ENCODE measurements at regions not wholly inside any gene's neighbourhood (a gene's known extent, or its start where the extent isn't known, plus 50 kb on each side); places are given as distances from the start of the nearest gene placed in this dataset.

DNA sequence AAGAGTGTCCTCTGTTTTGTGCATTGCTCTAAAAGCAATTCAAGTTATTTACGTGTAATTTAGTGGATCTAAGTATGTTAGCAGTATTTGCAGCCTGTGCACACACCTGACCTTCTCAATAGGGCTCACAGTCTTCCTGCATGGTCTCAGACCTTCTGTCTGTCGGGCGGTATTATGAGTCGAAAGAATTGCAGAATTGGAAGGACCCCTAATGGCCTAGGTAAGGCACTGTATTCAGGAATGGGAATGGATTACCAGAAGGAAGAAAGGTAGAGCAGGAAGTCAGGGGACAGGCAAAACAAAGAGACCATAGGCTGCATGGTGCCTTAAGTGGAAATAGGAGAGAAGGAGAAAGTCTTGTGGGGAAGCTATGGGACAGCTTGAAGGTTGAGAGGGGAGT lies 341.6 kb downstream of the VRK1 start:
- Histone ChIP-seq H3K79me2 (ENCODE audit: control insufficient read depth, insufficient read depth, low read length) (no peaks in the 10 kb centered on the region), H2AFZ (ENCODE audit: low read depth, low read length) (no peak overlapping the region), H3K36me3 (ENCODE audit: control insufficient read depth in 2 of 2, extremely low read depth in 1 of 2, insufficient read depth in 2 of 2, low read length in 2 of 2) (no peaks in the 10 kb centered on the region), H3K9me1 (replicated peaks; ENCODE audit: control insufficient read depth, extremely low read depth, insufficient read depth, low read length) (no peaks in the 10 kb centered on the region), H3K27me3 (ENCODE audit: control insufficient read depth in 2 of 2, insufficient read depth in 2 of 2, low read length in 2 of 2) (no peaks in the 10 kb centered on the region), H3K4me3 (replicated peaks in 1 of 3; ENCODE audit: insufficient read depth in 1 of 3, low read depth in 1 of 3, low read length in 3 of 3) (no peak overlapping the region), H3K9me3 (replicated peaks; ENCODE audit: control insufficient read depth, insufficient read depth, low read length) (peaks cover 3% of the 10 kb centered on the region), H3K9ac (replicated peaks; ENCODE audit: extremely low read depth, insufficient read depth, low read length) (no peak overlapping the region), H3K27ac (ENCODE audit: insufficient read depth, low read depth, low read length) (no peak overlapping the region), H3K4me2 (ENCODE audit: insufficient read depth, low read length) (no peak overlapping the region), H3K4me1 (ENCODE audit: control insufficient read depth, extremely low read depth, insufficient read depth, low read length) (no peaks in the 10 kb centered on the region), H4K20me1 (replicated peaks; ENCODE audit: control insufficient read depth, extremely low read depth, insufficient read depth, low read length) (no peaks in the 10 kb centered on the region)
- intact Hi-C loops (cut with micrococcal nuclease) = no loop called here
- ChIA-PET POLR2A (no interaction called here), CTCF (no interaction called here)
- DNase-seq (ENCODE audit: low read depth, low spot score) = no peak
- no peak for TF ChIP-seq POLR2A (IDR thresholded peaks at IDR 0.05; ENCODE audit: low read depth, low read length)
- no peak for TF ChIP-seq JUN (IDR thresholded peaks at IDR 0.05; ENCODE audit: borderline replicate concordance, insufficient read depth, insufficient read length, low read depth)
- TF ChIP-seq MYC (IDR thresholded peaks at IDR 0.05; ENCODE audit: low read depth, low read length) = no peak
- no peak for TF ChIP-seq GATA2 (IDR thresholded peaks at IDR 0.05; ENCODE audit: insufficient read depth, insufficient read length, low read depth, low read length)
- TF ChIP-seq, protein P1, sequence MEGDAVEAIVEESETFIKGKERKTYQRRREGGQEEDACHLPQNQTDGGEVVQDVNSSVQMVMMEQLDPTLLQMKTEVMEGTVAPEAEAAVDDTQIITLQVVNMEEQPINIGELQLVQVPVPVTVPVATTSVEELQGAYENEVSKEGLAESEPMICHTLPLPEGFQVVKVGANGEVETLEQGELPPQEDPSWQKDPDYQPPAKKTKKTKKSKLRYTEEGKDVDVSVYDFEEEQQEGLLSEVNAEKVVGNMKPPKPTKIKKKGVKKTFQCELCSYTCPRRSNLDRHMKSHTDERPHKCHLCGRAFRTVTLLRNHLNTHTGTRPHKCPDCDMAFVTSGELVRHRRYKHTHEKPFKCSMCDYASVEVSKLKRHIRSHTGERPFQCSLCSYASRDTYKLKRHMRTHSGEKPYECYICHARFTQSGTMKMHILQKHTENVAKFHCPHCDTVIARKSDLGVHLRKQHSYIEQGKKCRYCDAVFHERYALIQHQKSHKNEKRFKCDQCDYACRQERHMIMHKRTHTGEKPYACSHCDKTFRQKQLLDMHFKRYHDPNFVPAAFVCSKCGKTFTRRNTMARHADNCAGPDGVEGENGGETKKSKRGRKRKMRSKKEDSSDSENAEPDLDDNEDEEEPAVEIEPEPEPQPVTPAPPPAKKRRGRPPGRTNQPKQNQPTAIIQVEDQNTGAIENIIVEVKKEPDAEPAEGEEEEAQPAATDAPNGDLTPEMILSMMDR (IDR thresholded peaks at IDR 0.05; ENCODE audit: extremely low read depth in 1 of 2, insufficient read depth in 1 of 2, low read depth in 1 of 2, low read length in 2 of 2) = no peak
- no peak for TF ChIP-seq EZH2 (IDR thresholded peaks at IDR 0.05; ENCODE audit: borderline replicate concordance, low read depth, low read length, severe bottlenecking)
- TF ChIP-seq FOS (IDR thresholded peaks at IDR 0.05; ENCODE audit: borderline replicate concordance, insufficient read depth, low read length) = no peak
- TF ChIP-seq, protein P2, sequence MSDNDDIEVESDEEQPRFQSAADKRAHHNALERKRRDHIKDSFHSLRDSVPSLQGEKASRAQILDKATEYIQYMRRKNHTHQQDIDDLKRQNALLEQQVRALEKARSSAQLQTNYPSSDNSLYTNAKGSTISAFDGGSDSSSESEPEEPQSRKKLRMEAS (IDR thresholded peaks at IDR 0.05; ENCODE audit: insufficient read depth, insufficient read length) = no peak
- no peak for TF ChIP-seq POLR2AphosphoS5 (IDR thresholded peaks at IDR 0.05; ENCODE audit: insufficient read depth, low read depth, low read length)
- no TSS peak for BruUV-seq (replicated peaks)
- no peak for FAIRE-seq
- dilution Hi-C loops (cut with MboI; ENCODE audit: extremely low pct_ligation_motif_present, low sequenced_read_pairs) = no loop called here
